ENCODE measurements at regions not wholly inside any gene's neighbourhood (a gene's known extent, or its start where the extent isn't known, plus 50 kb on each side); places are given as distances from the start of the nearest gene placed in this dataset.
"Not testable (repeated sequence)": the region's sequence is repeated elsewhere in the genome, so short reads cannot be mapped to it uniquely, and the experiment has no call there.

DNA sequence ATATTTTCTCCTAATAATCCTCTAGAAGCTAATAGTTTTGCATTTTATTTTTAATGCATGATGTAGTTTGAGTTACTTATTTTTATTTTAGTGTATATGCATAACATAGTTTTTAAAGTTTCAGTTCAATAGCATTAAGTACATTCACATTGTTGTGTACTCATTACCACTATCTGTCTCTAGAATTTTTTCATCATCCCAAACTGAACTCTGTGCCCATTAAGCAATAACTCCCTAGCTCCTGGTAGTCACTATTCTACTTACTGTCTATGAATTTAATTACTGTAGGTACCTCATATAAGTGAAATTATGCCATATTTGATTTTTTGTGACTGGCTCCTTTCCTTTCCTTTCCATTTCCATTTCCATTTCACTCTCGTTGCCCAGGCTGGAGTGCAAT is 74.4 kb upstream of the NUTM2F start:
- not testable (repeated sequence) for H3K27ac ChIP-seq (ENCODE audit: low read depth, low read length); H3K36me3 ChIP-seq (ENCODE audit: control insufficient read depth, insufficient read depth, low read length); H3K4me1 ChIP-seq (ENCODE audit: control insufficient read depth, insufficient read depth, low read length); H3K36me3 Mint-ChIP-seq (ENCODE audit: low read depth); H3K4me3 Mint-ChIP-seq; H3K9me3 ChIP-seq (ENCODE audit: control insufficient read depth, low read length); H3K27me3 ChIP-seq (ENCODE audit: control insufficient read depth, insufficient read depth, low read length, poor library complexity, severe bottlenecking); H3K4me3 ChIP-seq (ENCODE audit: low read length); H3K4me1 Mint-ChIP-seq; H3K27me3 Mint-ChIP-seq (ENCODE audit: insufficient read depth); DNase-seq; H3K27ac Mint-ChIP-seq; H3K9me3 Mint-ChIP-seq; H3K9ac ChIP-seq (ENCODE audit: extremely low read depth, low read length, poor library complexity, severe bottlenecking)
- WGBS, 2 experiments (ENCODE audit: insufficient coverage in 1 of 2, insufficient read length in 1 of 2) = 100% methylated on average over 1 of the region's 1 CpG

DNA sequence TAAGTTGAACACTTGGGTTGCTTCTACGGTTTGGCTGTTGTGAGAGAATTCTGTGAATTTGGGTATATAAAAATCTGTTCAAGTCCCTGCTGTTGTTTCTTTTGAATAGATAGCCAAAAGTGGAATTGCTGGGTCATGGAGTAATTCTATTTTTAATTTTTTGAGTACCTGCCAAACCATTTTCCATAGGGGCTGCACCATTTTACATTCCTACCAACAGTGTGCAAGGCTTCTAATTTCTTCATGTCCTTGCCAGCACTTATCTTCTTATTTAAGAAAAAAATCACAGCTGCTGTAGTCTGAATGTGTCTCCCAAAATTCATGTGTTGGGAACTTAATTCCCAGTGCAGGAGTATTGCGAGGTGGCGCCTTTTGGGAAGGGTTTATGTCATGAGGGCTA is 75.1 kb upstream of the NUTM2F start:
- not testable (repeated sequence) for H3K4me3 ChIP-seq (ENCODE audit: low read length); H3K27ac Mint-ChIP-seq; H3K36me3 ChIP-seq (ENCODE audit: control insufficient read depth, insufficient read depth, low read length); H3K4me3 Mint-ChIP-seq; H3K4me1 Mint-ChIP-seq; H3K9me3 ChIP-seq (ENCODE audit: control insufficient read depth, low read length); H3K27me3 ChIP-seq (ENCODE audit: control insufficient read depth, insufficient read depth, low read length, poor library complexity, severe bottlenecking); H3K9me3 Mint-ChIP-seq; H3K27ac ChIP-seq (ENCODE audit: low read depth, low read length); DNase-seq; H3K9ac ChIP-seq (ENCODE audit: extremely low read depth, low read length, poor library complexity, severe bottlenecking); H3K4me1 ChIP-seq (ENCODE audit: control insufficient read depth, insufficient read depth, low read length); H3K27me3 Mint-ChIP-seq (ENCODE audit: insufficient read depth); H3K36me3 Mint-ChIP-seq (ENCODE audit: low read depth)
- WGBS, 2 experiments (ENCODE audit: insufficient coverage in 1 of 2, insufficient read length in 1 of 2) = 90 to 100% methylated on average over 2 of the region's 3 CpGs

DNA sequence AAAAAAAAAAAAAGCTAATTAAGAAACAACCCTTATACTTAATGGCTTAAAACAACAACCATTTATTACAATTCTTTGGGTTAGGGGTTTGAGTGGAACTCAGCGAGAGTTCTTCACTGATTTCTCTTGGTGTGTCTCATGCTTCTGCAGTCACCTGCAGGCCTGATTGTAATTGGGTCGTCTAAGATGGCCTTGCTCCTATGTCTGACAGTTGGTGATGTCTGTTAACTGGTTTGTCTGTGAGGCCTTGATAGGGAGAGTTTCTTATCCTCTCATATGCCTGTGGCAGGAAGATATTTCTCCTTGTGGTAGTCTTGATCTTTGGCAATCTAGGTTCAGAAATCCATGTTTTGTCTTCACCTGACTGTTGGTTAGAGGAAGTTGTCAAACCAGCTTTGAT is 85.2 kb upstream of the NUTM2F start:
- not testable (repeated sequence) for H3K36me3 ChIP-seq (ENCODE audit: control insufficient read depth, insufficient read depth, low read length); H3K27ac ChIP-seq (ENCODE audit: low read depth, low read length); H3K27me3 Mint-ChIP-seq (ENCODE audit: insufficient read depth); H3K27me3 ChIP-seq (ENCODE audit: control insufficient read depth, insufficient read depth, low read length, poor library complexity, severe bottlenecking); H3K4me1 ChIP-seq (ENCODE audit: control insufficient read depth, insufficient read depth, low read length); H3K4me1 Mint-ChIP-seq; H3K4me3 ChIP-seq (ENCODE audit: low read length); H3K4me3 Mint-ChIP-seq; H3K9ac ChIP-seq (ENCODE audit: extremely low read depth, low read length, poor library complexity, severe bottlenecking); DNase-seq; H3K9me3 Mint-ChIP-seq; H3K9me3 ChIP-seq (ENCODE audit: control insufficient read depth, low read length)
- Mint-ChIP-seq H3K36me3 (ENCODE audit: low read depth) (peaks cover 21% of the 10 kb centered on the region), H3K27ac (peak overlapping the region; percentile 38)
- WGBS, 2 experiments (ENCODE audit: insufficient coverage in 1 of 2, insufficient read length in 1 of 2) = 96% methylated on average over 2 of the region's 2 CpGs; no CpG with 5 or more reads in 1 of the 2 experiments

DNA sequence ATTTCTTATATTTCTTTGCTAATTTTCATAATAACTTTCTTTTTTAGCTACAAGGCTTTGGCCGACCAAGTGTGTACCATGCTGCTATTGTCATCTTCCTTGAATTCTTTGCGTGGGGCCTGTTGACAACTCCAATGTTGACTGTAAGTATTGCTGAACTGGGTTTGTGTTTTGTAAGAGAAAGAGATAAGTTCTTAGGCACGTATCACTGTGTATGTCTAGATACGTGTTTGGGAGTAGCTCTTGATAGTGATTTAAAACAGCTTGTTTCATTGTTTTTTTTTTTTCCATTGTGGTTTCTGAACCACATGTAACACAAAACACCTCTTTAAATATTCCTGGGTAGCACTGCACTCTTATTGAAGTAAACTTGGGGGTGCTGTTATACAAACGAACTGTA is 86.7 kb upstream of the NUTM2F start:
- H3K4me1 Mint-ChIP-seq; H3K9ac ChIP-seq (ENCODE audit: extremely low read depth, low read length, poor library complexity, severe bottlenecking); H3K9me3 ChIP-seq (ENCODE audit: control insufficient read depth, low read length); DNase-seq; H3K27me3 Mint-ChIP-seq (ENCODE audit: insufficient read depth); H3K4me3 Mint-ChIP-seq; H3K36me3 ChIP-seq (ENCODE audit: control insufficient read depth, insufficient read depth, low read length); H3K9me3 Mint-ChIP-seq; H3K27me3 ChIP-seq (ENCODE audit: control insufficient read depth, insufficient read depth, low read length, poor library complexity, severe bottlenecking); H3K4me3 ChIP-seq (ENCODE audit: low read length); H3K27ac Mint-ChIP-seq; H3K27ac ChIP-seq (ENCODE audit: low read depth, low read length); H3K4me1 ChIP-seq (ENCODE audit: control insufficient read depth, insufficient read depth, low read length): not testable (repeated sequence)
- H3K36me3 Mint-ChIP-seq (ENCODE audit: low read depth) = peaks cover 24% of the 10 kb centered on the region
- 98% methylated on average over 2 of the region's 5 CpGs; no CpG with 5 or more reads in 1 of the 2 experiments for WGBS, 2 experiments (ENCODE audit: insufficient coverage in 1 of 2, insufficient read length in 1 of 2)

GRCh38 chr9:94420098-94420497 is 91.7 kb upstream of the NUTM2F start:
- peak; percentile 55 for DNase-seq
- H3K27ac Mint-ChIP-seq = peak overlapping the region; percentile 31

GRCh38 chr9:94421951-94422350 is 93.5 kb upstream of the NUTM2F start:
- H3K27ac Mint-ChIP-seq; H3K9ac ChIP-seq (ENCODE audit: extremely low read depth, low read length, poor library complexity, severe bottlenecking); H3K4me1 Mint-ChIP-seq; H3K9me3 ChIP-seq (ENCODE audit: control insufficient read depth, low read length); H3K27me3 ChIP-seq (ENCODE audit: control insufficient read depth, insufficient read depth, low read length, poor library complexity, severe bottlenecking); H3K4me3 ChIP-seq (ENCODE audit: low read length); DNase-seq; H3K9me3 Mint-ChIP-seq; H3K27me3 Mint-ChIP-seq (ENCODE audit: insufficient read depth); H3K4me1 ChIP-seq (ENCODE audit: control insufficient read depth, insufficient read depth, low read length); H3K4me3 Mint-ChIP-seq; H3K27ac ChIP-seq (ENCODE audit: low read depth, low read length): not testable (repeated sequence)
- H3K36me3 ChIP-seq (ENCODE audit: control insufficient read depth, insufficient read depth, low read length) = peaks cover 14% of the 10 kb centered on the region
- peaks cover 13% of the 10 kb centered on the region for H3K36me3 Mint-ChIP-seq (ENCODE audit: low read depth)
- WGBS, 2 experiments (ENCODE audit: insufficient coverage in 1 of 2, insufficient read length in 1 of 2) = 98% methylated on average over 6 of the region's 9 CpGs; no CpG with 5 or more reads in 1 of the 2 experiments

More at GRCh38 chr9:94420098-94420497, 91.7 kb upstream of the NUTM2F start:
- not testable (repeated sequence) for H3K4me1 Mint-ChIP-seq; H3K27ac ChIP-seq (ENCODE audit: low read depth, low read length); H3K9ac ChIP-seq (ENCODE audit: extremely low read depth, low read length, poor library complexity, severe bottlenecking); H3K4me1 ChIP-seq (ENCODE audit: control insufficient read depth, insufficient read depth, low read length); H3K9me3 ChIP-seq (ENCODE audit: control insufficient read depth, low read length); H3K27me3 ChIP-seq (ENCODE audit: control insufficient read depth, insufficient read depth, low read length, poor library complexity, severe bottlenecking); H3K9me3 Mint-ChIP-seq; H3K27me3 Mint-ChIP-seq (ENCODE audit: insufficient read depth); H3K4me3 ChIP-seq (ENCODE audit: low read length); H3K4me3 Mint-ChIP-seq
- peaks cover 24% of the 10 kb centered on the region for H3K36me3 Mint-ChIP-seq (ENCODE audit: low read depth)
- 67 to 100% methylated on average over 1 to 5 of the region's 5 CpGs for WGBS, 2 experiments (ENCODE audit: insufficient coverage in 1 of 2, insufficient read length in 1 of 2)
- peaks cover 16% of the 10 kb centered on the region for H3K36me3 ChIP-seq (ENCODE audit: control insufficient read depth, insufficient read depth, low read length)

- not testable (repeated sequence) for H3K27ac ChIP-seq (ENCODE audit: low read depth, low read length); H3K9me3 ChIP-seq (ENCODE audit: control insufficient read depth, low read length); H3K4me3 Mint-ChIP-seq; H3K4me1 Mint-ChIP-seq; H3K27ac Mint-ChIP-seq; H3K36me3 Mint-ChIP-seq (ENCODE audit: low read depth); H3K4me1 ChIP-seq (ENCODE audit: control insufficient read depth, insufficient read depth, low read length); H3K27me3 ChIP-seq (ENCODE audit: control insufficient read depth, insufficient read depth, low read length, poor library complexity, severe bottlenecking); H3K27me3 Mint-ChIP-seq (ENCODE audit: insufficient read depth); DNase-seq; H3K4me3 ChIP-seq (ENCODE audit: low read length); H3K9me3 Mint-ChIP-seq; H3K9ac ChIP-seq (ENCODE audit: extremely low read depth, low read length, poor library complexity, severe bottlenecking)
- whole genome bisulfite sequencing, 2 experiments (ENCODE audit: insufficient coverage in 1 of 2, insufficient read length in 1 of 2) = 95 to 100% methylated on average over 1 to 3 of the region's 4 CpGs
- H3K36me3 ChIP-seq (ENCODE audit: control insufficient read depth, insufficient read depth, low read length) = peaks cover 13% of the 10 kb centered on the region
Observed at GRCh38 chr9:94425312-94425711, 96.9 kb upstream of the NUTM2F start.

Measured in endodermal cell (in vitro differentiated cells).